Natural killer cell treated with Interleukin-12 subunit alpha and Interleukin-12 subunit beta and Interleukin-15 and Interleukin-18, amount 100 ng/mL, for 72 hours (primary cell): ENCODE measurements at regions not wholly inside any gene's neighbourhood (a gene's known extent, or its start where the extent isn't known, plus 50 kb on each side); places are given as distances from the start of the nearest gene placed in this dataset.
"Not testable (repeated sequence)": the region's sequence is repeated elsewhere in the genome, so short reads cannot be mapped to it uniquely, and the experiment has no call there.

Source experiments
- ATAC-seq, 2 donors: fragments of 150-1000 bp; cut with Tn5 transposase in 1 of 2; sonication (Bioruptor Pico), chemical (Tn5 transposase) in 1 of 2; 2 replicates each; pipeline ENCODE4 v1.10.0; 2021
- DNase-seq: peaks from one replicate; pipeline ENCODE4 v3.0.0; 2022; ENCODE audit warnings: low spot score
- H3K27ac Mint-ChIP-seq, 2 donors: 1 replicate in 1 of 2; 2 replicates in 1 of 2; pipeline ENCODE4 v1.8.0; 2022; ENCODE audit warnings: mixed read lengths in 2 of 2, mild to moderate bottlenecking in 1 of 2, moderate library complexity in 1 of 2
- H3K27me3 Mint-ChIP-seq, 2 donors: 1 replicate in 1 of 2; 2 replicates in 1 of 2; pipeline ENCODE4 v1.8.0; 2022; ENCODE audit warnings: mixed read lengths in 2 of 2
- H3K36me3 Mint-ChIP-seq: one replicate; pipeline ENCODE4 v1.8.0; 2022; ENCODE audit warnings: mixed read lengths
- H3K4me1 Mint-ChIP-seq, 2 donors: 1 replicate in 1 of 2; 2 replicates in 1 of 2; pipeline ENCODE4 v1.8.0; 2022; ENCODE audit warnings: low read depth in 2 of 2, mixed read lengths in 2 of 2, mild to moderate bottlenecking in 1 of 2
- H3K4me3 Mint-ChIP-seq: one replicate; pipeline ENCODE4 v1.8.0; 2022; ENCODE audit warnings: mixed read lengths
- H3K9me3 Mint-ChIP-seq: 2 replicates; pipeline ENCODE4 v1.8.0; 2022; ENCODE audit warnings: mixed read lengths

DNA sequence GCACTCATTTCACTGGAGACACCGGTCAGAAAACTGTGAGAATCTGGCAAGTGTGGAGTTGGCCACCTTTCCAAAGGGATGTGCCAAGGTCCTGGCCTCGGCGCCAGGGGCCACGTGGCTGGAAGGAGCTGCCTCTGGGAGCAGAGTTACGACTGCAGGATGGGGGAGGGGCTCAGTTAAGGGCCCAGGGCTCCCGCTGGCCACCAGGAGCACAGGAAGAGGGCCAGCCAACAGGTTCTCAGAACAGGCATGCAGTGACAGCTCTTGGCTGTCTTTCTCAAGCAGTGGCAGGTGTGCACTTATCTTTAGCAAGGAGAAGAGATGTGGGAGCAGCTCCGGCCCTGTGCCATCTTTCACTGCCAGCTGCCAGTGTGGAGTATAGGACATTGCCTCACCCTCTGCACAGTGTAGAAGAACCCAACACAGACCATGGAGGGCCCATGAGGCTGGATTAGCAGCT, 115.9 kb upstream of the RBPJ start:
- Mint-ChIP-seq H3K4me1 (peaks cover 42 to 66% of the 10 kb centered on the region in 2 donors), H3K27me3 (peaks cover 3% of the 10 kb centered on the region in 2 donors), H3K4me3 (peak overlapping the region; percentile 39), H3K36me3 (peaks cover 16% of the 10 kb centered on the region), H3K27ac (peak overlapping the region; percentile 89 to 100), H3K9me3 (peaks cover 10% of the 10 kb centered on the region)
- DNase-seq (no peak), ATAC-seq (no peak)

DNA sequence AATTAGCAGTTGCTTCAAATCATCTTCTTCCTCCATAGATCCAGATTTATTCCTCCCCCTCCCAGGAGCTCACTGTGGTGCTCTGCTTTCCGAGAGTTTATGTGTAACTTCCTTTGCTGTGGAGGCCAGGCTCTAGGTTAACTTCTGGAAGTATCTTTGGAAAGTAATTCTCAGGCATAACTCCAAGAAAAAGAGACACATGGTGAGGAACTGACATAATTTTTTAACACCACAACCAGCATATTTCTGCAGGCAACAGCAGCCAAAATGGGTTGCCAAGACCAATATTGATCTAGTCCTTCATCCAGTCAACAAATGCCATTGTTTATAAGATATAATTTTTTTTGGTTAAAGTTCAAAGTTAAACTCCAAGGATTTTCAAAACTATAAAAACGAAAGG, 114.5 kb upstream of the RBPJ start:
- H3K4me1 Mint-ChIP-seq, result peaks cover 34 to 60% of the 10 kb centered on the region in 2 donors
- no peak for DNase-seq
- no peak overlapping the region for H3K4me3 Mint-ChIP-seq
- peaks cover 8 to 14% of the 10 kb centered on the region in 2 donors for H3K27me3 Mint-ChIP-seq
- peaks cover 8% of the 10 kb centered on the region for H3K9me3 Mint-ChIP-seq
- no peak for ATAC-seq
- peaks cover 10% of the 10 kb centered on the region for H3K36me3 Mint-ChIP-seq
- peak overlapping the region in 1 of 2 donors; percentile 68 for H3K27ac Mint-ChIP-seq

GRCh38 chr4:26206999-26207398, 113.8 kb upstream of the RBPJ start:
- ATAC-seq (no peak), DNase-seq (no peak)
- H3K4me1 Mint-ChIP-seq, result peaks cover 27 to 53% of the 10 kb centered on the region in 2 donors
- peaks cover 4% of the 10 kb centered on the region for H3K9me3 Mint-ChIP-seq
- H3K27me3 Mint-ChIP-seq, result peaks cover 8 to 14% of the 10 kb centered on the region in 2 donors
- H3K36me3 Mint-ChIP-seq, result peaks cover 6% of the 10 kb centered on the region
- no peak overlapping the region for H3K4me3 Mint-ChIP-seq
- H3K27ac Mint-ChIP-seq, result peak overlapping the region in 1 of 2 donors; percentile 56

DNA sequence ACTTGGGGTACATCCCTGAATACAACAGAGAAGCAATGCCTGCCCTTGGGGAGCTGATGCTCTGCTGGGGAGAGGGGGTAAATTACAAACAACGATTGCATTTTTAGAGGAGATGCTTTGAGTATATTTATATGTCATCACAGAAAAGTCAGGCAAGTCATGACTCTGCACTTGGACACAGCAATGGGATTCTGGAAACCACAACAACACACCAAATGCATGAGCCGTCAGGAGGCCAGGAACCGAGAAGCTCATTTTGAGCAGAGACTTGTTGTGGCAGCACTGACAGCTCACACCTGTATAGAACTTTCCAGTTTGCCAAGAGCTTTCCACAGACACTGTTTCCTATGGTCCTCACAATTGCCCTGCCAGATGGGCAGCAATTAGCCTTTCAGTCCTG, 113.2 kb upstream of the RBPJ start:
- peaks cover 6% of the 10 kb centered on the region for H3K36me3 Mint-ChIP-seq
- H3K4me1 Mint-ChIP-seq, result peaks cover 22 to 47% of the 10 kb centered on the region in 2 donors
- ATAC-seq, result no peak
- H3K27me3 Mint-ChIP-seq, result peaks cover 8 to 14% of the 10 kb centered on the region in 2 donors
- H3K4me3 Mint-ChIP-seq, result no peak overlapping the region
- H3K9me3 Mint-ChIP-seq, result peaks cover 4% of the 10 kb centered on the region
- DNase-seq, result no peak
- no peak overlapping the region for H3K27ac Mint-ChIP-seq

DNA sequence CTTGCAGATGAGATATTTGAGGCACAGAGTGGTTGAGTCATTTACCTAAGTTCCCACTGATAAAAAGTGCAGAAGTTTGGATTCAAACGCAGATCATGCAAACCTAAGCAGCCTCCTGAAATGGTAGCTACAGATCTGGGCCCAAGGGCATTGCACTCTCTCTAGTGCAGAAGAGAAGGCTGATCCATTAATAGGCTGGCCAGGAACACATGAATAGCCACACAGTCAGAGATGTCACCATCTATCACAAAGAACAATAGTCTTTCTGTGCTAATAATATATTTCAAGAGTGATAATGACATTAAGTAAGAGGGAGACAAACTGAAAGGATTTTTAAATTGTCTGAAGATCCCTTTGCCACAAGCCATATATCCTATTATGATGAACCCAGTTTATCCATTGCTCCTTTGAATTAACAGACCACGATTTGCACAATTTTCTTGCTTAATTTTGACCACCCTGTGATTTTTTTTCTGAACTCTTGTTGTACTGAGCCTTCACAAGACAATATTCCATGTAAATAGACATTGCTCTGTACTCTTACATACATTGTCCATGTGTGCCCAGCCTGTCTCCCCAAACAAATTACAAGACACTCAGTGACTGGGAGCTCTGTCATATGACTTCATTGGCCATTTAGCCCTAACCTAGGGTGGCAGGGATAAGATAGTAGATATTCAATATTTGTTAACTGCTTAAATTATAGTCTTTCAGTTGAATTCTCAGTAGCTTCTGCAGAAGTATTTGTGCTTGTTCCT, 112.4 kb upstream of the RBPJ start:
- ATAC-seq, result no peak
- Mint-ChIP-seq H3K4me3 (no peak overlapping the region), H3K4me1 (peaks cover 20 to 42% of the 10 kb centered on the region in 2 donors), H3K36me3 (peaks cover 5% of the 10 kb centered on the region), H3K27me3 (peaks cover 10 to 18% of the 10 kb centered on the region in 2 donors), H3K9me3 (peaks cover under 1% of the 10 kb centered on the region), H3K27ac (peak overlapping the region in 1 of 2 donors; percentile 4)
- no peak for DNase-seq

GRCh38 chr4:26209378-26209777, 111.4 kb upstream of the RBPJ start:
- not testable (repeated sequence) for H3K4me3 Mint-ChIP-seq, ATAC-seq, H3K9me3 Mint-ChIP-seq, DNase-seq
- peaks cover 10% of the 10 kb centered on the region for H3K36me3 Mint-ChIP-seq
- peaks cover 18 to 42% of the 10 kb centered on the region in 2 donors for H3K4me1 Mint-ChIP-seq
- H3K27me3 Mint-ChIP-seq, result peaks cover 17 to 28% of the 10 kb centered on the region in 2 donors
- H3K27ac Mint-ChIP-seq, result peak overlapping the region; percentile 19 to 93

GRCh38 chr4:26212528-26212927, 108.3 kb upstream of the RBPJ start:
- peaks cover 10% of the 10 kb centered on the region for H3K36me3 Mint-ChIP-seq
- H3K4me1 Mint-ChIP-seq, result peaks cover 12 to 29% of the 10 kb centered on the region in 2 donors
- peaks cover 17 to 28% of the 10 kb centered on the region in 2 donors for H3K27me3 Mint-ChIP-seq
- DNase-seq, result no peak
- ATAC-seq, result no peak
- H3K9me3 Mint-ChIP-seq, result peaks cover 8% of the 10 kb centered on the region
- no peak overlapping the region for H3K4me3 Mint-ChIP-seq
- H3K27ac Mint-ChIP-seq, result peak overlapping the region in 1 of 2 donors; percentile 93

DNA sequence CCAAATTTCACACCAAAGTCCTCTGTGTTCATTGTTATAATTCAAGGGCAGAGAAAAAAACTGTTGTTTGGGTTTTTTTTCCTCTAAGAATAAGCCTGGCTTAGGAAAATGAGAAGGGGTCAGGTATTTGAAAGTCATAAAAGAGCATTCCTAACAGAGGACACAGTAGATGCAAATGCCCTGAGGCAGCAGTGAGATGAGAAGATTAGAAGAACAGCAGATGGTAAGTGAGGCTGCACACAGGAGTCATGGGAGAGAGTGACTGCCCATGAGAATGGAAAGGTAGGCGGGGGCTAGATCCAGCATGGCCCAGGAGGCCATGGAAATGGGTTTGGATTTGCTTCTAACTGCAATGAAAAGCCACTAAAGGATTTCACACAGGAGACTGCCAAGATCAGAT, 107.5 kb upstream of the RBPJ start:
- Mint-ChIP-seq H3K27me3 (peaks cover 17 to 28% of the 10 kb centered on the region in 2 donors), H3K9me3 (peaks cover 8% of the 10 kb centered on the region), H3K4me1 (peaks cover 12 to 31% of the 10 kb centered on the region in 2 donors), H3K36me3 (peaks cover 10% of the 10 kb centered on the region), H3K4me3 (no peak overlapping the region), H3K27ac (peak overlapping the region; percentile 58 to 93)
- no peak for ATAC-seq
- DNase-seq, result no peak

GRCh38 chr4:26214994-26215393, 105.8 kb upstream of the RBPJ start:
- Mint-ChIP-seq H3K9me3 (peaks cover 8% of the 10 kb centered on the region), H3K27ac (peak overlapping the region in 1 of 2 donors; percentile 93), H3K27me3 (peaks cover 14 to 24% of the 10 kb centered on the region in 2 donors), H3K36me3 (peaks cover 10% of the 10 kb centered on the region), H3K4me1 (peaks cover 12 to 33% of the 10 kb centered on the region in 2 donors), H3K4me3 (no peak overlapping the region)
- ATAC-seq (no peak), DNase-seq (no peak)

GRCh38 chr4:26215725-26216124, 105.1 kb upstream of the RBPJ start:
- ATAC-seq, result no peak
- H3K27ac Mint-ChIP-seq, result peak overlapping the region in 1 of 2 donors; percentile 93

DNA sequence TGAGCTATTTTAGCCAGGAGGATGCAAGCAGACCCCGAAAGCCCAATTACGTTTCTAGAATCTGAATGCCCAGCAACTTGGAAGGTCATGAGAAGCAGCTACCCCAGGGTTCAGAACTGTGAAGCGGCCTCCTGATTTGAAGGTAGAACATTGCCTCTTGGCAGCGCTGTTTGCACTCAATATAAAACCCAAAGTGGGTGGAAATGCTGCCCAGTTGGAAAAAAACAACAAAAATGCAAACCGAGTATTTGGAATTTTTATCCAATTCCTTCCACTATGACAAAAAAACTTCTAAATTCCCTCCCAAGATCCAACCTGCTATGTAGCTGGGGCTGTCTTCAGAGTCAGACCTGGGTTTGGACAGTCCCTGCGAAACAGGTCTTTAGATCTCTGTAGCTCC, 103.3 kb upstream of the RBPJ start:
- peaks cover 10% of the 10 kb centered on the region for H3K36me3 Mint-ChIP-seq
- H3K4me3 Mint-ChIP-seq, result no peak overlapping the region
- peaks cover 13 to 14% of the 10 kb centered on the region in 2 donors for H3K27me3 Mint-ChIP-seq
- H3K9me3 Mint-ChIP-seq, result peaks cover 11% of the 10 kb centered on the region
- peaks cover 12 to 31% of the 10 kb centered on the region in 2 donors for H3K4me1 Mint-ChIP-seq
- H3K27ac Mint-ChIP-seq, result peak overlapping the region in 1 of 2 donors; percentile 53
- DNase-seq (no peak), ATAC-seq (no peak)

More at GRCh38 chr4:26215725-26216124, 105.1 kb upstream of the RBPJ start:
- peaks cover 11 to 17% of the 10 kb centered on the region in 2 donors for H3K27me3 Mint-ChIP-seq
- peaks cover 10% of the 10 kb centered on the region for H3K36me3 Mint-ChIP-seq
- H3K4me1 Mint-ChIP-seq, result peaks cover 12 to 31% of the 10 kb centered on the region in 2 donors
- no peak for DNase-seq
- peaks cover 8% of the 10 kb centered on the region for H3K9me3 Mint-ChIP-seq
- H3K4me3 Mint-ChIP-seq, result no peak overlapping the region

DNA sequence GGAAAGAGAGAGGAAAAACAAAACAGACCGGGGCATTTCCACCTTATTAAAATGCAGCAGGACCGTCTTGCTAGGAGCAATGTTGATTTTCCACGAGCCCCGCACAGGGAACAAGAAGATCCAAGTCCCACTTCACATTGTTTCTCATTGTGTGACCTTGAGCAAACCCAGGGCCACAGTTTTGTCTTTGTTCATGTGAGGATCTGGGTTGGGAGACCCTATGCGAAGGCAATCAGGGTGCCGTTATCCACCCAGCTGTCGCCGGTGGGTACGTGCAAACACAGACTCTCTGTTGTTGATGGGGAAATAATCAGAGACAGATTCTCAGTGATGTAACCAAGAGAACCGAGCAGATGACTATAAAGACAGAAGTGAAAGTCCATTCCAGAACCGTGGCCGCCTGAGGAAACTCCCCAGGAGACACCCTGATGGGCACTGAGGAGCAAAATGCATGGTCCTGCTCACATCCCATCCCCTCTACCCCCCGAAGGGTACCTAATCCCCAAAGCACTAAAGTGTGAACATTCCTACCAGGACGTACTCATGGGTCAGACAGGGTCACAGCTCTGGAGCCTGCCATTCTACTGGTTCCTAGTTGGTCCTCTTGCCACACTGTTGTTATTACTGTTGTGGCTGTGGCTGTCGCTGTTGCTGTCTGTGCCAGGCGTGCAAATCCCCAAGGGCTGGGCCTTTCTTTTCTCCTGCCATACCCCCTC, 102.7 kb upstream of the RBPJ start:
- H3K27me3 Mint-ChIP-seq, result peaks cover 12 to 13% of the 10 kb centered on the region in 2 donors
- peak overlapping the region in 1 of 2 donors; percentile 53 for H3K27ac Mint-ChIP-seq
- H3K36me3 Mint-ChIP-seq, result peaks cover 10% of the 10 kb centered on the region
- peaks cover 11 to 31% of the 10 kb centered on the region in 2 donors for H3K4me1 Mint-ChIP-seq
- ATAC-seq (no peak), DNase-seq (no peak)
- no peak overlapping the region for H3K4me3 Mint-ChIP-seq
- peaks cover 11% of the 10 kb centered on the region for H3K9me3 Mint-ChIP-seq

GRCh38 chr4:26218677-26219605, 101.9 kb upstream of the RBPJ start:
- ATAC-seq (no peak), DNase-seq (no peak)
- H3K27me3 Mint-ChIP-seq, result peaks cover 4 to 5% of the 10 kb centered on the region in 2 donors
- peaks cover 2% of the 10 kb centered on the region for H3K36me3 Mint-ChIP-seq
- peaks cover 3 to 23% of the 10 kb centered on the region in 2 donors for H3K4me1 Mint-ChIP-seq
- peak overlapping the region in 1 of 2 donors; percentile 53 for H3K27ac Mint-ChIP-seq
- no peak overlapping the region for H3K4me3 Mint-ChIP-seq
- peaks cover 5% of the 10 kb centered on the region for H3K9me3 Mint-ChIP-seq
